WI38 (cell line): ENCODE measurements at regions not wholly inside any gene's neighbourhood (a gene's known extent, or its start where the extent isn't known, plus 50 kb on each side); places are given as distances from the start of the nearest gene placed in this dataset.

Experiments used
- H3K4me3 ChIP-seq: 2 replicates; pipeline ENCODE4 v1.5.1; 2011; ENCODE audit warnings: low read depth, mild to moderate bottlenecking, control low read depth, low read length
- CTCF ChIP-seq: IDR thresholded peaks from 2 replicates; pipeline ENCODE4 v1.5.1; 2012; ENCODE audit warnings: low read depth, mild to moderate bottlenecking, control low read depth, low read length

DNA sequence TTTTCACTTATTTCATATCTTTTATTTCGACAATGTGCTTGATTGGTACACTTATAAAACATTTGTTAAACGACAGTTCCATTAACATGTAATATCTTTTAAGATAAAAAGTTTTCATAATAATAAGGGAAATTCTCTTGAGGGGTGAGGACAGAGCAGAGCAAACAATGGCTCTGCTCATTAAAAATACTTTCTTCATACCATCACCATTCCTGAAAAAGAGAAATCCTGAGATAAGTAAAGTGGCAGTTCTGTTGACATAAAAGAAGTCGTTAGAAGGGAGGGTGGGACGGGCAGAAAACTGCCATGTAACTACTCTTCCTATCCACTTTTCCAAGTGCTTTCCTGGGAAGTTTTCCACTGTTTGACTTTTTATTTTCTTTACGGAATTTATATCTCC lies 193.6 kb upstream of the CEP162 start:
- H3K4me3 ChIP-seq = no peak overlapping the region
- TF ChIP-seq CTCF = no peak

DNA sequence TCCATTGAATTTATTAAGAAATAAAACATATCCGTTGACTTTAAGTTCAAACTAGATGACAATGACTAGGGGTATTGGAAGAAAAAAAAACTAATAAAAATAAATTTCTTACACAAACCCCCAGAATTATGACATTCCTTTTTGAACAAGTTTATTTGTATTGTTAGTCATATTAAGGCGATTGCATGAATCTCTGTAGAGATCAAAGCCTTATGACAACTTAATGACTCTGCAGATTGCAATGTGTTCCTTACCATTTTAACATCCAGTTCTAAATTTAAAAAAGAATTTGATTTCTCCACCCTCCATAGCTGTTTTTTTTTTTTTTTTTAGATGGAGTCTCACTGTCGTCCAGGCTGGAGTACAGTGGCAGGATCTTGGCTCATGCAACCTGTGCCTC lies 189.8 kb upstream of the CEP162 start:
- TF ChIP-seq CTCF = no peak

GRCh38 chr6:84416043-84416657 lies 188.7 kb upstream of the CEP162 start:
- no peak for TF ChIP-seq CTCF
- H3K4me3 ChIP-seq = no peak overlapping the region

More for the DNA sequence above, 189.8 kb upstream of the CEP162 start:
- H3K4me3 ChIP-seq = no peak overlapping the region

DNA sequence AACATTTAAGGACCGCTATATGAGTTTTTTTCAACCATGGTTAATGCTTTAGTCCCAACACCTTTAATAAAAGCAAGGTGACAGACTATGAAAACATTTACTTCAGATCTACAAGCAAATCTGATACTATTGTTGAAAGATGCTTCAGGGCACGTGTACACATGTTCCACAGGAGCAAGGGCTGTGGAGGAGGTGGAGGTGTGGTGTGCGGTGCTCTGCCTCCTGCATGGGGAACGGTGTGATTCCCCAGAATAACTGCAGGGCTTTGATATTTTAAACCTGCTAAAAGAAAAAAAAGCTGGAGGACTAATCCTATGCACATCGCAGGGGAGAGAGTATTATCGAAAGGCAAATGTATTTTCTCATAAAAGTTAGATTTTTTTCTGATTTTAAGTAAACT lies 188.1 kb upstream of the CEP162 start:
- TF ChIP-seq CTCF = no peak
- H3K4me3 ChIP-seq = no peak overlapping the region

DNA sequence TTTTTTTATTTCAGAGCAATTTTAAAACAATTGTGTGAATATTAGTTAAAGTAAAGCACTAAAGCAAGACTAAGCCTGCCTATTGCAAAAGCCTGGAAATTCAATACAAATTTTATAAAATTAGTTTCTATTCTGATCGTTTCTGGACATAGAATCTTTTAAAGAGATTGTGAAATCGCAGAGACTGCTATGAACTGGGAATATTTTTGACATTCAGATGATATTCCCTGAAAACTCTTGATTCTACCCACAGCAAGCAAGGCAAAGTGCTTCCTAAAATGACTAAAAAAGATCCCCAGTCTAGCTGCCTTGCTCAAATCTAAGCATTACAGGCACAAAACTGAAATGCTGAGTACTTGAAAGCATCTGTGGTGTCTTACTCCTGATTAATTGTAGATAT lies 187.6 kb upstream of the CEP162 start:
- no peak for TF ChIP-seq CTCF

DNA sequence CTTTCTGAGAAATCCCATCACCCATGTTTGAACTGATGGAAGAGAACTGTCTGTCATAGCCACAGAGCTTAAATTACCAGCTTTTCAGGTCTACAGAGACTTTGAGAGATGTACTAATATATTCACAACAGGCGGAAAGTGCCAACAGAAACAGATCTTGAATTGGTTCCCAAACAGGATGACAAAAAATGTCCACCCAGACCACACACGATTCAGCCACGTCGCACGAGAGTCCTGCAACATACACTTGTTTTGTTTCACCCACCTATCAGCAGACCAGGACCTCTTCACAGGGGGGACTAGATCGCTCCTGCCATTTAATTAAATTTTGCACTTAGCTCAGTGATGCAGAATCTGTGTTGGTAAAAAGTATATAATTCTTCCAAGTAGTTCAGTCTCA lies 187.1 kb upstream of the CEP162 start:
- no peak for TF ChIP-seq CTCF

More for the DNA sequence above, 187.6 kb upstream of the CEP162 start:
- no peak overlapping the region for H3K4me3 ChIP-seq

DNA sequence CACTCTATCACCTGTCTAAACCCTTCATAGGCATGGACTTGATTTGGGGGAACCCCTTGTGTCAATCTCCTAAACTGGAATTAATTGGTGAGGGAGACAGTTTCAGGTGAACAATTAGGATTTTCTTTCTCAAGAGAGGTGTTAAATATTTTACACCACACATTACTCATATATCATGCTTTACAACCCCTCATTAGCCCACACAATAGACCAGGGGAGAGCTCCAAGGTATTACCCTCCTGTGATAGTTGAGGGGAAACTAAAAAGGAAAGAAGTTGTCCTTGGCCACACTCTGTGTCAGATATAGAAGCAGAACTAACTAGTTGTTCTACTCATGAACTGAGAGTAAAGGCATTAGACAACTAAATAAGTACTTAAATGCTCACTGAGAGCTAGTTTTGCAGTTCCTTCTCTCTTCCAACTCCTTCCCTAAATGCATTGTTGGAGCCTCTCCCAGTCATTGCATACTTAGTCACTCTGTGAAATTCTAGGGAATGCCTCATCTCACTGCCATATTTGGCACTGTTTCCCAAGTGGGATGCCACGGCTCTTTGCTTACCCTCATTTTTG lies 183.7 kb upstream of the CEP162 start:
- no peak for TF ChIP-seq CTCF

More for the DNA sequence above, 187.1 kb upstream of the CEP162 start:
- H3K4me3 ChIP-seq = no peak overlapping the region

More for the DNA sequence above, 183.7 kb upstream of the CEP162 start:
- H3K4me3 ChIP-seq = no peak overlapping the region
